ENCODE measurements at regions not wholly inside any gene's neighbourhood (a gene's known extent, or its start where the extent isn't known, plus 50 kb on each side); places are given as distances from the start of the nearest gene placed in this dataset.

DNA sequence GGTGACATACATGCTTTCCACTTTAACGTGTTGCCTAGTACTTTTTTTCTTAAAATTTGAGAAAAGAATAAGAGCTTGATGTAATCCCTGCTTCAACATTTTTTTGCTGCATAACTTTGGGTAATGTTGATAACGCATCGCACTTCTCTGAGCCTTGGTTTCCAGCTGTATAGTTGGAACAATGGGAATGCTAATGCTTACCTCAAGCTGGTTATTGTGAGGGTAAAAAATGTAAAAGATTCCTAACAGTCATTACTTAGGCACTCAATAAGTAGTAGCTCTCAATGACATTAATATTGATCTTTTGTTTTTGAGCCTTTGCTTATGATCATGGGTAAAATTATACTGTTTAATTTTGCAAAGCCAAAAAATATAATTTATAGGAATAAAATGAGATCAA, 683.3 kb upstream of the CXADR start:
- POLR2A ChIA-PET: no interaction called here
- CTCF ChIA-PET: no interaction called here

GRCh38 chr21:16832791-16833190, 680.1 kb upstream of the CXADR start:
- ChIA-PET POLR2A (no interaction called here), CTCF (no interaction called here)

GRCh38 chr21:16834791-16835190, 678.1 kb upstream of the CXADR start:
- CTCF ChIA-PET: no interaction called here
- POLR2A ChIA-PET: no interaction called here

- ChIA-PET POLR2A (no interaction called here), CTCF (no interaction called here)
Observed at GRCh38 chr21:16837321-16837720, 675.5 kb upstream of the CXADR start.

- CTCF ChIA-PET: no interaction called here
- POLR2A ChIA-PET: no interaction called here
Observed at GRCh38 chr21:16837721-16838120, 675.1 kb upstream of the CXADR start.

DNA sequence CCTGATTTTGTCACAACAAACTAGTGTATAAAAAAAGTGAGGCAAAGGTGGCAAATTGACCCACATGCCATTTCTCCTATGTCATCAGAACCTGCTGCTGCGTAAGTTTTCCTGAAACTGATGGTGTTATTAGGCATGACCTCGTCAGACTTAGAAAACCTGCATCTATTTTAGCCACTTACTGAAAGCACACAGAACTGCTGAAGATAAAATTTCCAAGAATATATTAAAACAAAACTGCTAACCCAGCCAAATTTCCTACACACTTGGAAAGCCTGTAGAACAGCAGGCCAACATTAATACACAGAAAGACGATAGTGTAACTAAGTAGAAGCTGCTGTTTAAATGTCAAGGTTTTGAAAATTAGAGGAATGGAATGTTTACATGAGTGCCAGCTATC, 674.5 kb upstream of the CXADR start:
- ChIA-PET CTCF (no interaction called here), POLR2A (no interaction called here)

- POLR2A ChIA-PET: no interaction called here
Observed at GRCh38 chr21:16840538-16840937, 672.3 kb upstream of the CXADR start.

GRCh38 chr21:16841975-16842695, 670.7 kb upstream of the CXADR start:
- ChIA-PET CTCF (no interaction called here), POLR2A (no interaction called here)

More at GRCh38 chr21:16840538-16840937, 672.3 kb upstream of the CXADR start:
- CTCF ChIA-PET: no interaction called here

GRCh38 chr21:16842696-16843035, 670.2 kb upstream of the CXADR start:
- POLR2A ChIA-PET: no interaction called here

GRCh38 chr21:16847211-16847610, 665.6 kb upstream of the CXADR start:
- ChIA-PET POLR2A (no interaction called here), CTCF (no interaction called here)

More at GRCh38 chr21:16842696-16843035, 670.2 kb upstream of the CXADR start:
- CTCF ChIA-PET: no interaction called here

GRCh38 chr21:16851054-16851453, 661.8 kb upstream of the CXADR start:
- CTCF ChIA-PET: no interaction called here
- POLR2A ChIA-PET: no interaction called here

DNA sequence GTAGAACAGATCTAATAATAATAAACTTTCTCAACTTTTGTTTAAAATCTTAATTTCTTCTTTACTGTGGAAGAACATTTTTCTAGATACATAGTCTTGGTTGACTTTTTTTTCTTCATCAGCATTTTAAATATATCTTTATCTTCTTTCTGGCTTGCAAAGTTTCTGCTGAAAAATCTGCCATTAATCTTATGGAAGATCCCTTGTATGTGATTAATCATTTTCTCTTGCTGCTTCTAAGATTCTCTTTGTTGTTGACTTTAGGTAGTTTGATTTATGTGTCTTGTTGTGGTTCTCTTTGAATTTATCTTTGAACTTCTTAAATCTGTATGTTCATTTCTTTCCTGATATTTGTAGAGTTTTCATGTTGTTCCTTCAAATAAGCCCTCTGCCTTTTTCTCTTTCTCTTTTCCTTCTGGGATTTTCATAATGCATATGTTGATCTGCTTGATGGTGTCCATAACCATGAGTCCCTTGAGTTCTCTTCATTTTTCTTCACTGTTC, 657.6 kb upstream of the CXADR start:
- CTCF ChIA-PET: no interaction called here
- POLR2A ChIA-PET: no interaction called here

DNA sequence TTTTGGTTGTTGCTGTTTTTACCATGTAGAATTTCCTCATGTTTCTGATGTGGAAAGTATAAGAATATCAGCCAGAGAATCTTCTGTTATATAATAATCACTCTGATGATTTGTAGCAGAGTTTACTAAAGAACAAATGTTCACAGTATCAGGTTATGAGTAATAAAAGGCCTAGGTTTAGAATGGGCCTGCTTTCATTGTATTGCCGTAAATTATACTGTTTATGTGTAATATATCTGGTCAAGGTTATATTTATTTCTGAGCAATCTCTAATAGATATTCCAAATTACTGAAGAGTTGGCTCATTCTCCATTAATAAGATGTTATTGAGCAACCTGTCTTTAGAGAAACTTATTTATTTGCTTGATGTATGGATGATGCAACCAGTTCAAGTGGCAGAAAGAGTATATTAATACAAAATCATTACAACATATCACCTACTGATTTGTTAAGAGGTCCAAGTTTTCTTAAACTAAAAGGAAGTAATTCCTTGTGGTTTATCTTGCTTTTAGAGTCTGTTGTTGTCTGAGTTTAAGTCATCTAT, 649.4 kb upstream of the CXADR start:
- CTCF ChIA-PET: no interaction called here
- POLR2A ChIA-PET: no interaction called here

DNA sequence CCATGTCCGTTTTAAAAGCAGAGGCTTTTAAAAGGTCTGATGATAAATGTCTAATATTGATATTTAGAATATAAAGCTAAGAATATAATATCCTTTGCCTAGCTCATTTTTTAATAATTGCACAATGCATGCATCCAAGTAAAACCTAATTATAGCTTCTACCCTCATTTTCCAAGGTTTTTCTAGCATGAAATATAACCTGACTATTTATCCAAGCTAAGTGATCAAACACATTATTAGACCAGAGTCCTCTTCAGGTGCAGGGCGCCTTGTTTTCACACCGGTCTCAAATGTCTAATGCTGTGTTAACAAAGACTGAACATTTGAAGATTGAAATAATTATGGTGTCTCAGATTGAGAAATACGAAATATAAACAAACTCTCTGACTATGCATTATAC, 648.9 kb upstream of the CXADR start:
- ChIA-PET POLR2A (no interaction called here), CTCF (no interaction called here)

DNA sequence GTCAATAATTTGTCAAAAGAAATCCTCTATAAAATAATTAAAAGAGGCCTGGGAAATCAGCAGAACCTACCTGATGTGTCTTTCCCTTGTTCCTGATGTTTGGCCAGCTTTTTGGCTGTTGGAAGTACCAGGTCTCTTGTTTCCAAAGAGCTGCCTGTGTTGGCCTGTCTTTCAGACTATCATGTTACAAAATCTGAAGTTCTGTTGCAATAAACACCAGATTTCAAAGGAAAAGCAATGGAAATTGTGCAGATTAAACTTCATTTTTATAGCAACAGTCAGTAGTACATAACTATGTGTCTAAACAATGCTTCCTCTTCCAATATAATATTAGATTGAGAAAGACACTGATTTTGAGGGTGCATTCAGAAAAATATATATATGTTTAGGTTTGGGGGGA, 647.2 kb upstream of the CXADR start:
- ChIA-PET POLR2A (no interaction called here), CTCF (interaction anchor here (0.6 kb wide), 1 partner anchor 1931 kb away, joined by 5 read pairs; no protein-coding TSS in a partner anchor)

- CTCF ChIA-PET: no interaction called here
- POLR2A ChIA-PET: no interaction called here
Observed at GRCh38 chr21:16866851-16867250, 646.0 kb upstream of the CXADR start.

- CTCF ChIA-PET: no interaction called here
- POLR2A ChIA-PET: no interaction called here
Observed at GRCh38 chr21:16870103-16870502, 642.7 kb upstream of the CXADR start.

DNA sequence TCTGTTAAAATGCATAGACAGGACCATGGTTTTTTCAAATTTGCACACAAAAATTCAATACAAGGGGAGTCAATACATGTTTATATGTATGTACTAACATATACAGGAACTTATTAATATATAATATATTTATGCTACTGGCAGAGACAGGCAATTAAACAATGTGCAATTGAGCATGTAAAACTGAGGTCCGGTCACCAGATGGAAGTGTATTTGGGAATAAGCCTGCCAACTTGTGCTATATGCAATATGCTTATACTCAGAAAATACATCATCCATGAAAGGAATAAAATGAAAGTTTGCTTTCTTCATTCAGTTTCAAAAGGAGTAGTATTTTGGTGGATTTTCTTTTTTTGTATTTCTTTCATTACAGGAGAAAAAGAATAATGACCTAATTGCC, 640.2 kb upstream of the CXADR start:
- CTCF ChIA-PET: no interaction called here
- POLR2A ChIA-PET: no interaction called here

GRCh38 chr21:16873176-16873575, 639.7 kb upstream of the CXADR start:
- CTCF ChIA-PET: no interaction called here
- POLR2A ChIA-PET: no interaction called here

DNA sequence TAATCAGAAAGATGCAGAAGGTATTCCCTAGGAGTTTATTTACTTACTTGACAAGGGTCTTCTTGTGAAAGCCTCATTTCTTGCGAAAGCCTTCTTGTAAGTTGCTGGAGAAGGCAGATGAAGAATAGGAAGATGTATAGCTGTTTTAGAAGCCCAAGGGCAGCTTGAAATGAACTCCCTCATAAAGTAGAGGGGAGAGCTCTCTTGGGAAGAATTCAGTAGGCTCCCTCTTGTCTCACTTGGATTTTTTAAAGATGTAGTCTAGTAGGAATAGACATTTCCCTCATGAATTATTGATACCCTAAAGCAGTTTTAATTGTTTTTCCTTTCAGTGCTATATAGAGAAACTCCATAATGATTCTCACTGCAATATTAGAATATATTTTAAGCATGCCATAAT, 639.2 kb upstream of the CXADR start:
- CTCF ChIA-PET: no interaction called here
- POLR2A ChIA-PET: no interaction called here

DNA sequence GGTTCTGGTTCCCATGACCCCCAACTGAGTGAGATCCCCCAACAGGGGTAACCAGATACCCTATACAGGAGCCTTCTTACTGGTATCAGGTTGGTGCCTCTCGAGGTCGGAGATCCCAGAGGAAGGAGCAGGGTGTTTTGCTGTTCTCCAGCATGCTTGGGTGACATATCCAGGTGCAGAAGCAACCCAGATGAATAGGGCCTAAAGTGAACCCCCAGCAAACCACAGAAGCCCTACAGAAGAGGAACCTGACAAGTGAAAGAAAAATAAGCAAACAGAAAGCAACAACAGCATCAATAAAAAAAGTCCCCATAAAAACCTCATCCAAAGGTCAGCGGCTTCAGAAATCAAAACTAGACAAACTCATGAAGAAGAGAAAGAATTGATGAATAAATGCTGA, 633.4 kb upstream of the CXADR start:
- ChIA-PET CTCF (no interaction called here), POLR2A (interaction anchor here (0.7 kb wide), 1 partner anchor 318 kb away, joined by 3 read pairs; no protein-coding TSS in a partner anchor)

- ChIA-PET CTCF (no interaction called here), POLR2A (no interaction called here)
Observed at GRCh38 chr21:16891821-16892220, 621.0 kb upstream of the CXADR start.

All from activated CD8-positive, alpha-beta memory T cell treated with anti-CD3 and anti-CD28 coated beads for 36 hours (primary cell).